ENCODE measurements at regions not wholly inside any gene's neighbourhood (a gene's known extent, or its start where the extent isn't known, plus 50 kb on each side); places are given as distances from the start of the nearest gene placed in this dataset.
"Not testable (repeated sequence)": the region's sequence is repeated elsewhere in the genome, so short reads cannot be mapped to it uniquely, and the experiment has no call there.

GRCh38 chr13:90652036-90652435 lies 695.5 kb upstream of the MIR17HG start:
- DNase-seq (ENCODE audit: low spot score), result no peak
- H3K27ac ChIP-seq (ENCODE audit: low read depth, low read length, poor library complexity, severe bottlenecking), result no peak overlapping the region
- no TSS peak for BruUV-seq (replicated peaks)
- intact Hi-C loops (cut with micrococcal nuclease; ENCODE audit: unreplicated experiment), result no loop called here
- ChIA-PET POLR2A (ENCODE audit: low non-redundant PET) (no interaction called here), CTCF (no interaction called here)
- TF ChIP-seq CTCF (conservative IDR thresholded peaks at IDR 0.05; ENCODE audit: low read depth, low read length) (no peak), EZH2 (IDR thresholded peaks at IDR 0.05; ENCODE audit: borderline replicate concordance, low read depth, low read length, poor library complexity, severe bottlenecking) (no peak)
- no peaks in the 10 kb centered on the region for H3K4me1 ChIP-seq (ENCODE audit: insufficient read depth, low read length, poor library complexity, severe bottlenecking)
- no peak overlapping the region for H3K4me3 ChIP-seq (ENCODE audit: low read depth, low read length, poor library complexity, severe bottlenecking)
- no peaks in the 10 kb centered on the region for H3K36me3 ChIP-seq (ENCODE audit: insufficient read depth, low read length, poor library complexity, severe bottlenecking)
- no peaks in the 10 kb centered on the region for H3K27me3 ChIP-seq (replicated peaks; ENCODE audit: insufficient read depth, low read depth, low read length, poor library complexity)
- no peaks in the 10 kb centered on the region for H3K9me3 ChIP-seq (ENCODE audit: low read depth, low read length, poor library complexity, severe bottlenecking)

- Histone ChIP-seq H3K27me3 (replicated peaks; ENCODE audit: insufficient read depth, low read depth, low read length, poor library complexity) (no peaks in the 10 kb centered on the region), H3K27ac (ENCODE audit: low read depth, low read length, poor library complexity, severe bottlenecking) (no peak overlapping the region), H3K4me1 (ENCODE audit: insufficient read depth, low read length, poor library complexity, severe bottlenecking) (no peaks in the 10 kb centered on the region), H3K4me3 (ENCODE audit: low read depth, low read length, poor library complexity, severe bottlenecking) (no peak overlapping the region), H3K36me3 (ENCODE audit: insufficient read depth, low read length, poor library complexity, severe bottlenecking) (no peaks in the 10 kb centered on the region), H3K9me3 (ENCODE audit: low read depth, low read length, poor library complexity, severe bottlenecking) (no peaks in the 10 kb centered on the region)
- BruUV-seq (replicated peaks), result no TSS peak
- TF ChIP-seq EZH2 (IDR thresholded peaks at IDR 0.05; ENCODE audit: borderline replicate concordance, low read depth, low read length, poor library complexity, severe bottlenecking) (no peak), CTCF (conservative IDR thresholded peaks at IDR 0.05; ENCODE audit: low read depth, low read length) (no peak)
- intact Hi-C loops (cut with micrococcal nuclease; ENCODE audit: unreplicated experiment), result no loop called here
- DNase-seq (ENCODE audit: low spot score), result no peak
- ChIA-PET CTCF (no interaction called here), POLR2A (ENCODE audit: low non-redundant PET) (no interaction called here)
These were observed 692.5 kb upstream of the MIR17HG start for GRCh38 chr13:90654970-90655369.

GRCh38 chr13:90664200-90664599 lies 683.3 kb upstream of the MIR17HG start:
- H3K9me3 ChIP-seq (ENCODE audit: low read depth, low read length, poor library complexity, severe bottlenecking); DNase-seq (ENCODE audit: low spot score); H3K4me1 ChIP-seq (ENCODE audit: insufficient read depth, low read length, poor library complexity, severe bottlenecking); H3K27me3 ChIP-seq (replicated peaks; ENCODE audit: insufficient read depth, low read depth, low read length, poor library complexity); H3K36me3 ChIP-seq (ENCODE audit: insufficient read depth, low read length, poor library complexity, severe bottlenecking); CTCF ChIA-PET; H3K27ac ChIP-seq (ENCODE audit: low read depth, low read length, poor library complexity, severe bottlenecking); POLR2A ChIA-PET (ENCODE audit: low non-redundant PET); H3K4me3 ChIP-seq (ENCODE audit: low read depth, low read length, poor library complexity, severe bottlenecking); intact Hi-C loops (cut with micrococcal nuclease; ENCODE audit: unreplicated experiment); BruUV-seq (replicated peaks): not testable (repeated sequence)

- BruUV-seq (replicated peaks), result no TSS peak
- Histone ChIP-seq H3K27ac (ENCODE audit: low read depth, low read length, poor library complexity, severe bottlenecking) (no peak overlapping the region), H3K36me3 (ENCODE audit: insufficient read depth, low read length, poor library complexity, severe bottlenecking) (no peaks in the 10 kb centered on the region), H3K4me1 (ENCODE audit: insufficient read depth, low read length, poor library complexity, severe bottlenecking) (no peaks in the 10 kb centered on the region), H3K27me3 (replicated peaks; ENCODE audit: insufficient read depth, low read depth, low read length, poor library complexity) (no peaks in the 10 kb centered on the region), H3K4me3 (ENCODE audit: low read depth, low read length, poor library complexity, severe bottlenecking) (no peak overlapping the region), H3K9me3 (ENCODE audit: low read depth, low read length, poor library complexity, severe bottlenecking) (no peaks in the 10 kb centered on the region)
- CTCF ChIA-PET, result no interaction called here
- intact Hi-C loops (cut with micrococcal nuclease; ENCODE audit: unreplicated experiment), result no loop called here
- no peak for DNase-seq (ENCODE audit: low spot score)
- TF ChIP-seq EZH2 (IDR thresholded peaks at IDR 0.05; ENCODE audit: borderline replicate concordance, low read depth, low read length, poor library complexity, severe bottlenecking), result no peak
- no peak for TF ChIP-seq CTCF (conservative IDR thresholded peaks at IDR 0.05; ENCODE audit: low read depth, low read length)
- POLR2A ChIA-PET (ENCODE audit: low non-redundant PET), result no interaction called here
These were observed 673.7 kb upstream of the MIR17HG start for GRCh38 chr13:90673746-90674145.

Measured in A673 (cell line).